GM19193 (cell line): ENCODE measurements at regions not wholly inside any gene's neighbourhood (a gene's known extent, or its start where the extent isn't known, plus 50 kb on each side); places are given as distances from the start of the nearest gene placed in this dataset.

Experiments
- POLR2A ChIP-seq: IDR thresholded peaks from 4 replicates; pipeline ENCODE4 v1.6.1; 2011; ENCODE audit not compliant: insufficient read depth, insufficient read length; ENCODE audit errors: extremely low read depth

GRCh38 chr9:129478461-129478860, 142.4 kb downstream of the C9orf50 start:
- no peak for TF ChIP-seq POLR2A

GRCh38 chr9:129476821-129477611, 143.9 kb downstream of the C9orf50 start:
- no peak for TF ChIP-seq POLR2A

GRCh38 chr9:129474740-129475404, 146.0 kb downstream of the C9orf50 start:
- TF ChIP-seq POLR2A = no peak

GRCh38 chr9:129473523-129474244, 147.2 kb downstream of the C9orf50 start:
- no peak for TF ChIP-seq POLR2A

- TF ChIP-seq POLR2A = no peak
Measured at GRCh38 chr9:129472651-129473102, 148.2 kb downstream of the C9orf50 start.

GRCh38 chr9:129471201-129472019, 149.5 kb downstream of the C9orf50 start:
- TF ChIP-seq POLR2A = no peak

- no peak for TF ChIP-seq POLR2A
Measured at GRCh38 chr9:129469988-129470316, 150.9 kb downstream of the C9orf50 start.

GRCh38 chr9:129469188-129469987, 151.5 kb downstream of the C9orf50 start:
- no peak for TF ChIP-seq POLR2A

GRCh38 chr9:129467739-129468666, 152.9 kb downstream of the C9orf50 start:
- no peak for TF ChIP-seq POLR2A

- no peak for TF ChIP-seq POLR2A
Measured at GRCh38 chr9:129467004-129467588, 153.8 kb downstream of the C9orf50 start.

- no peak for TF ChIP-seq POLR2A
Measured at GRCh38 chr9:129465834-129466535, 154.9 kb downstream of the C9orf50 start.
